SU-DHL-6 (cell line): ENCODE measurements at regions not wholly inside any gene's neighbourhood (a gene's known extent, or its start where the extent isn't known, plus 50 kb on each side); places are given as distances from the start of the nearest gene placed in this dataset.

ENCODE experiments used
- H2AFZ ChIP-seq: fragments of 200-600 bp; sonication (generic); 2 replicates; pipeline ENCODE4 v1.6.1; 2014; ENCODE audit warnings: low read depth, mild to moderate bottlenecking, moderate library complexity, mixed read lengths, antibody characterized with exemption, low read length; ENCODE audit not compliant: severe bottlenecking
- H3F3A ChIP-seq: fragments of 200-600 bp; shearing (Covaris generic); 2 replicates; pipeline ENCODE4 v1.6.0; 2016; ENCODE audit warnings: antibody characterized with exemption, mild to moderate bottlenecking; ENCODE audit not compliant: insufficient read depth
- H3K27ac ChIP-seq: fragments of 200-600 bp; sonication (generic); 2 replicates; pipeline ENCODE4 v1.5.1; 2016; ENCODE audit warnings: low read depth, mild to moderate bottlenecking, low read length, moderate library complexity, mixed read lengths
- H3K27me3 ChIP-seq: fragments of 200-600 bp; sonication (generic), shearing (Covaris generic); 2 replicates; pipeline ENCODE4 v1.6.0; 2014; ENCODE audit warnings: mild to moderate bottlenecking, low read length
- H3K36me3 ChIP-seq: fragments of 200-600 bp; sonication (generic); 2 replicates; pipeline ENCODE4 v1.6.1; 2014; ENCODE audit warnings: mild to moderate bottlenecking, low read length, mixed read lengths
- H3K4me2 ChIP-seq: fragments of 300-600, 200-600 bp; shearing (Covaris generic), sonication (generic); 2 replicates; pipeline ENCODE4 v1.6.0; 2014; ENCODE audit warnings: low read length, low read depth, mild to moderate bottlenecking; ENCODE audit not compliant: poor library complexity, severe bottlenecking
- H3K4me3 ChIP-seq: fragments of 200-600 bp; sonication (generic); 2 replicates; pipeline ENCODE4 v1.5.1; 2014; ENCODE audit warnings: antibody characterized with exemption, low read length, mild to moderate bottlenecking, mixed read lengths; ENCODE audit not compliant: insufficient read depth, poor library complexity, severe bottlenecking
- H3K79me2 ChIP-seq: fragments of 200-600 bp; sonication (generic); 2 replicates; pipeline ENCODE4 v1.6.1; 2014; ENCODE audit warnings: mild to moderate bottlenecking, low read length, moderate library complexity; ENCODE audit not compliant: insufficient read depth
- H3K9ac ChIP-seq: fragments of 200-600 bp; sonication (generic); 2 replicates; pipeline ENCODE4 v1.7.0; 2014; ENCODE audit warnings: mild to moderate bottlenecking, low read length
- H3K9me2 ChIP-seq: fragments of 200-600 bp; sonication (generic); replicated peaks from 2 replicates; pipeline ENCODE4 v1.6.1; 2014; ENCODE audit warnings: low read length; ENCODE audit not compliant: insufficient read depth
- H3K9me3 ChIP-seq: fragments of 200-600 bp; sonication (generic); 2 replicates; pipeline ENCODE4 v1.6.1; 2014; ENCODE audit warnings: low read length, mixed read lengths; ENCODE audit not compliant: insufficient read depth
- H4K20me1 ChIP-seq: fragments of 200-600 bp; sonication (generic); 2 replicates; pipeline ENCODE4 v1.6.1; 2014; ENCODE audit warnings: low read depth, mild to moderate bottlenecking, antibody characterized with exemption, low read length, moderate library complexity, mixed read lengths
- EZH2phosphoT487 ChIP-seq: fragments of 200-600 bp; sonication (generic), shearing (Covaris generic); conservative IDR thresholded peaks from 2 replicates; pipeline ENCODE4 v1.6.1; 2018; ENCODE audit warnings: mild to moderate bottlenecking, antibody characterized with exemption, low read length, moderate library complexity, mixed read lengths
- TF ChIP-seq, protein P1 (sequence below): fragments of 200-600 bp; sonication (generic); IDR thresholded peaks from one replicate; pipeline ENCODE4 v1.5.1; 2017; ENCODE audit warnings: antibody characterized with exemption, mild to moderate bottlenecking, low read length, moderate library complexity; ENCODE audit not compliant: insufficient read depth, poor library complexity, severe bottlenecking

DNA sequence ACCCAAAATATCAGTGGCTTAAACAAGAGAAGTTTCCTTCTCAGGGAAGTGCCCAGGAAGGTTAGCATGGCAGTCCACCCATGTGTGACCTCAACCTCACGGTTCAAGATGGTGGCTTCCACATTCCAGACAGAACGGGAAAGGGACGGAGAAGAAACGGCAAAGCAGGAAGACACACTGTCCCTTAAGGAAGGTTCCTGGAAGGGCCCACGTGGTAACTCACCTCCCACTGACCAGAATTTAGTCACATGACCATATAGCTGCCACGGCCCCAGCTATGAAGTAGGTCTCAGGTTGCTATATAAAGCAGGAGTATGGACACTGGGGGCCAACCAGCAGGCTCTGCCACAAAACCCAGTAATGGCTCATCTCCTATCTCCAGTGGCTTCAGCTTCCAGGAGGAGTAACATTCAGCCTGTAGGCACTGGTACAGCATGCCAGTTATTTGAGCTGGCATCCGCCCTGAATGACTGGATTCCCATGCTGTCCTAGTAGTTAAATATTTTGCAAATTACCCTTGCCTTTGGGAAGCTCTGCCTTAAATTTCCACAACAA lies 278.5 kb upstream of the KLF14 start:
- H3K79me2 ChIP-seq: no peaks in the 10 kb centered on the region
- H3K9me3 ChIP-seq: no peaks in the 10 kb centered on the region
- H3K36me3 ChIP-seq: no peaks in the 10 kb centered on the region
- no peak overlapping the region for H2AFZ ChIP-seq
- H3K27ac ChIP-seq: no peak overlapping the region
- no peaks in the 10 kb centered on the region for H3K9me2 ChIP-seq
- H4K20me1 ChIP-seq: no peaks in the 10 kb centered on the region; the same call in 1 of the 2 replicates
- peaks cover 6% of the 10 kb centered on the region; the same call in 1 of the 2 replicates for H3F3A ChIP-seq
- H3K27me3 ChIP-seq: no peaks in the 10 kb centered on the region
- no peak overlapping the region for H3K9ac ChIP-seq
- H3K4me2 ChIP-seq: no peak overlapping the region
- H3K4me3 ChIP-seq: no peak overlapping the region
- TF ChIP-seq, protein P1, sequence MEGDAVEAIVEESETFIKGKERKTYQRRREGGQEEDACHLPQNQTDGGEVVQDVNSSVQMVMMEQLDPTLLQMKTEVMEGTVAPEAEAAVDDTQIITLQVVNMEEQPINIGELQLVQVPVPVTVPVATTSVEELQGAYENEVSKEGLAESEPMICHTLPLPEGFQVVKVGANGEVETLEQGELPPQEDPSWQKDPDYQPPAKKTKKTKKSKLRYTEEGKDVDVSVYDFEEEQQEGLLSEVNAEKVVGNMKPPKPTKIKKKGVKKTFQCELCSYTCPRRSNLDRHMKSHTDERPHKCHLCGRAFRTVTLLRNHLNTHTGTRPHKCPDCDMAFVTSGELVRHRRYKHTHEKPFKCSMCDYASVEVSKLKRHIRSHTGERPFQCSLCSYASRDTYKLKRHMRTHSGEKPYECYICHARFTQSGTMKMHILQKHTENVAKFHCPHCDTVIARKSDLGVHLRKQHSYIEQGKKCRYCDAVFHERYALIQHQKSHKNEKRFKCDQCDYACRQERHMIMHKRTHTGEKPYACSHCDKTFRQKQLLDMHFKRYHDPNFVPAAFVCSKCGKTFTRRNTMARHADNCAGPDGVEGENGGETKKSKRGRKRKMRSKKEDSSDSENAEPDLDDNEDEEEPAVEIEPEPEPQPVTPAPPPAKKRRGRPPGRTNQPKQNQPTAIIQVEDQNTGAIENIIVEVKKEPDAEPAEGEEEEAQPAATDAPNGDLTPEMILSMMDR: no peak
- no peak for TF ChIP-seq EZH2phosphoT487

DNA sequence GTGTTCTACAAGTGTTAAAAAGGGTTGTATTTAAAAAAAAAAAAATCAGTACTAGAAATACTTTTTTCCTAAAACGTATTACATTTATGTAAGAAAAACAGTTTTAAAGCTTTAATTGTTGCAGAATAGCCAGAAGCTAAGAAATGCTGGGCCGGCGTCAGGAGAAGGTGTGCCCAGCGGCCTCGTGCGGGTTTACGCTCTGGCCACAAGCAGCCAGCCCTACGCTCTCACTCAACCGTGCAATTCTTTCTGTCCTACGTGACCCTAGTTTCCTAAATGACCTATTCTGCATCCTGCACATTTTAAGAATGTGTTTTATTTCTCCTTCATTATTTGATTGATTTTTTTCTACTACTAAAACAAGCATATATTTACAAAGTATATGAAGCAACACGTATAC lies 279.7 kb upstream of the KLF14 start:
- Histone ChIP-seq H3K27ac (no peak overlapping the region), H3K79me2 (no peaks in the 10 kb centered on the region), H3K4me2 (no peak overlapping the region), H3K4me3 (no peak overlapping the region), H3K9me2 (no peaks in the 10 kb centered on the region), H3K9ac (no peak overlapping the region), H3K36me3 (no peaks in the 10 kb centered on the region), H2AFZ (no peak overlapping the region), H4K20me1 (no peaks in the 10 kb centered on the region; the same call in 1 of the 2 replicates), H3K9me3 (no peaks in the 10 kb centered on the region), H3F3A (peaks cover 2% of the 10 kb centered on the region; the same call in 1 of the 2 replicates), H3K27me3 (no peaks in the 10 kb centered on the region)
- TF ChIP-seq, protein P1: no peak
- no peak for TF ChIP-seq EZH2phosphoT487

DNA sequence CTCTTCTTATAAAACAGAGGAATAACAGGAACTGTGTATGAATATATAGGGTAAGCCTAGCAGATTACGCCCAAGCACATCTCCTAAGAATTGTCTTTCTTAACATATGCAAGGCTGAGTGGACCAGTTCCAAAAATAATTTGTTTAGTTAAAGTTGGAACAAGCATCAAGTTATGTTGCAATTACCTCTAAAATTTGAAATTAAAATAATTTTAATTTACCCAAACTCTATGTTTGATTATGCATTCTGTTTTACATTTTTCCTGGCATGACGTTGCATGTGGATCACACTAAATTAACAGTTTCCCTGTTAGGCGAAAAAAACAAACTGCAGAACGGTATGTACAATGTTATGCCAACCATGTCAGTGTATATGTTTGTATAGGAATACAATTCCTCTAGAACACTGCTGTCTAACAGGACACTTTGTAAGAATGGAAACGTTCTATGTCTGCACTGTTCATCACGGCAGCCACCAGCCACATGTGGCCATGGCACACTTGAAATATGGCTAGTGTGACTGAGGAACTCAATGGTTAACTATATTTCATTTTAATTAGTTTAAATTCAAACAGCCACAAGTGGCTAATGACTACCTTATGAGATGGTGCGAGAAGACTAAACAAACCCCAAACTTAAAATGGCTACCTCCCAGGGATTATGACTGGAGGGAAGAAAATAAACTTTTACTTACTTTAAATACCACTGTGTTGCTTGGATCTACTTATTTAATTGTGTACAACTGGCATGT lies 281.1 kb upstream of the KLF14 start:
- Histone ChIP-seq H2AFZ (no peak overlapping the region), H3K9me3 (no peaks in the 10 kb centered on the region), H3K27me3 (no peaks in the 10 kb centered on the region), H3K4me2 (no peak overlapping the region), H3F3A (no peaks in the 10 kb centered on the region), H3K9me2 (no peaks in the 10 kb centered on the region), H3K4me3 (no peak overlapping the region), H3K9ac (no peak overlapping the region), H3K79me2 (no peaks in the 10 kb centered on the region), H4K20me1 (no peaks in the 10 kb centered on the region; the same call in 1 of the 2 replicates), H3K36me3 (no peaks in the 10 kb centered on the region), H3K27ac (no peak overlapping the region)
- no peak for TF ChIP-seq EZH2phosphoT487
- TF ChIP-seq, protein P1: no peak
